ENCODE measurements at regions not wholly inside any gene's neighbourhood (a gene's known extent, or its start where the extent isn't known, plus 50 kb on each side); places are given as distances from the start of the nearest gene placed in this dataset.
"Not testable (repeated sequence)": the region's sequence is repeated elsewhere in the genome, so short reads cannot be mapped to it uniquely, and the experiment has no call there.

GRCh38 chr15:95078003-95078402, 846.6 kb downstream of the MCTP2 start:
- intact Hi-C loops (cut with DNase I): no loop called here
- H3K36me3 ChIP-seq (replicated peaks in 1 of 2): no peaks in the 10 kb centered on the region
- 35 to 47% (median 41%) methylated on average over 2 of the region's 2 CpGs for WGBS, 4 donors
- no peak for TF ChIP-seq CTCF (IDR thresholded peaks at IDR 0.05)
- no peak for TF ChIP-seq POLR2A (IDR thresholded peaks at IDR 0.05)
- H3K27me3 ChIP-seq: no peaks in the 10 kb centered on the region
- H3K27ac ChIP-seq: no peak overlapping the region
- H3K4me1 ChIP-seq (replicated peaks in 1 of 2): no peaks in the 10 kb centered on the region
- DNase-seq: no peak
- H3K4me3 ChIP-seq: no peak overlapping the region
- no peaks in the 10 kb centered on the region for H3K9me3 ChIP-seq (replicated peaks in 1 of 3)

GRCh38 chr15:95080228-95080627, 848.9 kb downstream of the MCTP2 start:
- H3K27me3 ChIP-seq; H3K9me3 ChIP-seq (replicated peaks in 1 of 3); H3K4me1 ChIP-seq (replicated peaks in 1 of 2); H3K27ac ChIP-seq; H3K36me3 ChIP-seq (replicated peaks in 1 of 2); H3K4me3 ChIP-seq; DNase-seq; intact Hi-C loops (cut with DNase I): not testable (repeated sequence)
- WGBS, 4 donors: 64 to 75% (median 72%) methylated on average over 1 of the region's 1 CpG

GRCh38 chr15:95085056-95085455, 853.7 kb downstream of the MCTP2 start:
- Histone ChIP-seq H3K4me3 (no peak overlapping the region), H3K27ac (peak overlapping the region in 1 of 5 donors; percentile 16), H3K36me3 (replicated peaks in 1 of 2) (no peaks in the 10 kb centered on the region), H3K9me3 (replicated peaks in 1 of 3) (no peaks in the 10 kb centered on the region), H3K27me3 (no peaks in the 10 kb centered on the region), H3K4me1 (replicated peaks in 1 of 2) (no peaks in the 10 kb centered on the region)
- intact Hi-C loops (cut with DNase I): no loop called here
- WGBS, 4 donors: 50 to 66% (median 58%) methylated on average over 1 of the region's 1 CpG
- TF ChIP-seq POLR2A (IDR thresholded peaks at IDR 0.05): no peak
- TF ChIP-seq CTCF (IDR thresholded peaks at IDR 0.05): no peak
- DNase-seq: no peak

GRCh38 chr15:95086531-95087252, 855.3 kb downstream of the MCTP2 start:
- H3K27me3 ChIP-seq: no peaks in the 10 kb centered on the region
- no peaks in the 10 kb centered on the region for H3K9me3 ChIP-seq (replicated peaks in 1 of 3)
- no peak overlapping the region for H3K4me3 ChIP-seq
- H3K4me1 ChIP-seq (replicated peaks in 1 of 2): no peaks in the 10 kb centered on the region
- WGBS, 4 donors: 50 to 58% (median 53%) methylated on average over 5 of the region's 5 CpGs
- TF ChIP-seq POLR2A (IDR thresholded peaks at IDR 0.05) (no peak), CTCF (IDR thresholded peaks at IDR 0.05) (no peak)
- H3K36me3 ChIP-seq (replicated peaks in 1 of 2): no peaks in the 10 kb centered on the region
- no peak for DNase-seq
- intact Hi-C loops (cut with DNase I): no loop called here
- peak overlapping the region in 1 of 5 donors; percentile 56 for H3K27ac ChIP-seq

GRCh38 chr15:95087253-95087609, 855.9 kb downstream of the MCTP2 start:
- Histone ChIP-seq H3K36me3 (replicated peaks in 1 of 2) (no peaks in the 10 kb centered on the region), H3K9me3 (replicated peaks in 1 of 3) (no peaks in the 10 kb centered on the region), H3K27ac (peak overlapping the region in 1 of 5 donors; percentile 17), H3K4me3 (no peak overlapping the region), H3K4me1 (replicated peaks in 1 of 2) (no peaks in the 10 kb centered on the region), H3K27me3 (no peaks in the 10 kb centered on the region)
- intact Hi-C loops (cut with DNase I): no loop called here
- TF ChIP-seq CTCF (IDR thresholded peaks at IDR 0.05) (no peak), POLR2A (IDR thresholded peaks at IDR 0.05) (no peak)
- no peak for DNase-seq
